PFSK-1 (cell line): ENCODE measurements at regions not wholly inside any gene's neighbourhood (a gene's known extent, or its start where the extent isn't known, plus 50 kb on each side); places are given as distances from the start of the nearest gene placed in this dataset.

ENCODE experiments used
- FOXP2 ChIP-seq: optimal IDR thresholded peaks from 2 replicates; pipeline ENCODE3; 2011; ENCODE audit warnings: borderline replicate concordance, control low read depth, inconsistent platforms; ENCODE audit not compliant: insufficient read depth; ENCODE audit errors: extremely low read length, extremely low read depth
- POLR2AphosphoS5 ChIP-seq: IDR thresholded peaks from 2 replicates; pipeline ENCODE4 v1.6.1; 2012; ENCODE audit warnings: low read depth, mild to moderate bottlenecking, control low read depth, low read length, moderate library complexity
- SIN3A ChIP-seq: IDR thresholded peaks from 2 replicates; pipeline ENCODE4 v1.6.1; 2012; ENCODE audit warnings: mild to moderate bottlenecking, low read length, moderate library complexity, borderline replicate concordance; ENCODE audit not compliant: insufficient read depth
- TAF1 ChIP-seq: IDR thresholded peaks from 2 replicates; pipeline ENCODE4 v1.6.1; 2012; ENCODE audit warnings: low read length, control low read depth, borderline replicate concordance; ENCODE audit not compliant: insufficient read depth
- TF ChIP-seq, protein P1 (sequence below), 2 experiments: IDR thresholded peaks; 2 replicates each; pipeline versions ENCODE4 v1.6.1 to v1.8.0; 2011 to 2012; ENCODE audit warnings: low read depth in 2 of 2, low read length in 2 of 2, control low read depth in 1 of 2, inconsistent platforms in 1 of 2, mild to moderate bottlenecking in 1 of 2, moderate library complexity in 1 of 2; ENCODE audit not compliant: insufficient read depth in 1 of 2

DNA sequence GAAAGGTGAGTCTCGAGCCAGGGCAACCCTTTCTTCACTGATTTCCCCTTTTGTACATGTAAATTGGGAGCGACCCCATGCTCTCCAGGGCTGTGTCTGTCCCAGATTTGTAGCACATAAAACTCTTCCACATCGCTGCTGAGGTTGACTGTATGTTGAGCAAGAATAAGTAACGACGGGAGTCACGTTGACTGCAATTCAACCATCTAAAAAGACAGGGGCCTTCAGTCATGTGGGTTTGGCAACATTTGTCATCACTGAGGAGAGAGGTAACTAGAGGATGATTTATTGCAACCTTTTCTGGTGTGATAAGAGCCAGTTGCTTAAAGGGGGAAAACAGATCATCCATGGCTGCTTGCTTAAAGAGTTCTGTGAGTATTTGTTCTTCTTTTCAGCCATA is 159.4 kb upstream of the SULF2 start:
- no peak for TF ChIP-seq POLR2AphosphoS5

DNA sequence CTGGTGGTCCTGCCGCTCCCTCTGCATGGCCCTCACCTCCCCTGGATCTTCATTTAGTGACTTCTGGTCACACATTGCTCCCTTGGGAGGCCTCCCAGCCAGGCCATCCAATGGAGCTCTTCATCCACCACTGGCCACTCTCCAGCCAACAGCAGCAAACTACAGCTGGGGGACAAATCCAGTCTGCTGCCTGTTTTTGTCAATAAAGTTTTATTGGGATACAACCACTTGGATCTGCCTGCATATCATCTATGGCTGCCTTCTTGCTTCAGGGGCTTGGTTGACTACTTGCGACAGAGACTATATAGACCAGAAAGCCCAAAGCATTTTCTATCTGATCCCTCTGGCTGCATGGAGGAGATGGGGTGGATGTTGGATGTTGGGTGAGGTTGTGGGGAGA is 156.6 kb upstream of the SULF2 start:
- no peak for TF ChIP-seq TAF1
- no peak for TF ChIP-seq FOXP2
- TF ChIP-seq POLR2AphosphoS5, result no peak
- TF ChIP-seq, protein P1, sequence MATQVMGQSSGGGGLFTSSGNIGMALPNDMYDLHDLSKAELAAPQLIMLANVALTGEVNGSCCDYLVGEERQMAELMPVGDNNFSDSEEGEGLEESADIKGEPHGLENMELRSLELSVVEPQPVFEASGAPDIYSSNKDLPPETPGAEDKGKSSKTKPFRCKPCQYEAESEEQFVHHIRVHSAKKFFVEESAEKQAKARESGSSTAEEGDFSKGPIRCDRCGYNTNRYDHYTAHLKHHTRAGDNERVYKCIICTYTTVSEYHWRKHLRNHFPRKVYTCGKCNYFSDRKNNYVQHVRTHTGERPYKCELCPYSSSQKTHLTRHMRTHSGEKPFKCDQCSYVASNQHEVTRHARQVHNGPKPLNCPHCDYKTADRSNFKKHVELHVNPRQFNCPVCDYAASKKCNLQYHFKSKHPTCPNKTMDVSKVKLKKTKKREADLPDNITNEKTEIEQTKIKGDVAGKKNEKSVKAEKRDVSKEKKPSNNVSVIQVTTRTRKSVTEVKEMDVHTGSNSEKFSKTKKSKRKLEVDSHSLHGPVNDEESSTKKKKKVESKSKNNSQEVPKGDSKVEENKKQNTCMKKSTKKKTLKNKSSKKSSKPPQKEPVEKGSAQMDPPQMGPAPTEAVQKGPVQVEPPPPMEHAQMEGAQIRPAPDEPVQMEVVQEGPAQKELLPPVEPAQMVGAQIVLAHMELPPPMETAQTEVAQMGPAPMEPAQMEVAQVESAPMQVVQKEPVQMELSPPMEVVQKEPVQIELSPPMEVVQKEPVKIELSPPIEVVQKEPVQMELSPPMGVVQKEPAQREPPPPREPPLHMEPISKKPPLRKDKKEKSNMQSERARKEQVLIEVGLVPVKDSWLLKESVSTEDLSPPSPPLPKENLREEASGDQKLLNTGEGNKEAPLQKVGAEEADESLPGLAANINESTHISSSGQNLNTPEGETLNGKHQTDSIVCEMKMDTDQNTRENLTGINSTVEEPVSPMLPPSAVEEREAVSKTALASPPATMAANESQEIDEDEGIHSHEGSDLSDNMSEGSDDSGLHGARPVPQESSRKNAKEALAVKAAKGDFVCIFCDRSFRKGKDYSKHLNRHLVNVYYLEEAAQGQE (IDR thresholded peaks at IDR 0.05; ENCODE audit: insufficient read depth in 1 of 2, low read depth in 2 of 2, low read length in 2 of 2), result no peak
- no peak for TF ChIP-seq SIN3A

GRCh38 chr20:47940101-47940813 is 155.0 kb upstream of the SULF2 start:
- TF ChIP-seq TAF1, result no peak
- TF ChIP-seq POLR2AphosphoS5, result no peak
- TF ChIP-seq, protein P1 (IDR thresholded peaks at IDR 0.05; ENCODE audit: insufficient read depth in 1 of 2, low read depth in 2 of 2, low read length in 2 of 2), result no peak
- TF ChIP-seq SIN3A, result no peak
- TF ChIP-seq FOXP2, result no peak

GRCh38 chr20:47936612-47937011 is 151.3 kb upstream of the SULF2 start:
- TF ChIP-seq, protein P1 (IDR thresholded peaks at IDR 0.05; ENCODE audit: insufficient read depth in 1 of 2, low read depth in 2 of 2, low read length in 2 of 2), result no peak
- no peak for TF ChIP-seq FOXP2
- TF ChIP-seq TAF1, result no peak
- no peak for TF ChIP-seq POLR2AphosphoS5
- TF ChIP-seq SIN3A, result no peak

GRCh38 chr20:47934761-47935160 is 149.5 kb upstream of the SULF2 start:
- no peak for TF ChIP-seq FOXP2
- TF ChIP-seq SIN3A, result no peak
- TF ChIP-seq TAF1, result no peak
- TF ChIP-seq, protein P1 (IDR thresholded peaks at IDR 0.05; ENCODE audit: insufficient read depth in 1 of 2, low read depth in 2 of 2, low read length in 2 of 2), result no peak
- TF ChIP-seq POLR2AphosphoS5, result no peak

- TF ChIP-seq, protein P1 (IDR thresholded peaks at IDR 0.05; ENCODE audit: insufficient read depth in 1 of 2, low read depth in 2 of 2, low read length in 2 of 2), result no peak
- TF ChIP-seq TAF1 (no peak), POLR2AphosphoS5 (no peak), SIN3A (no peak), FOXP2 (no peak)
Measured at GRCh38 chr20:47931443-47931842, 146.2 kb upstream of the SULF2 start.
